ENCODE measurements at regions not wholly inside any gene's neighbourhood (a gene's known extent, or its start where the extent isn't known, plus 50 kb on each side); places are given as distances from the start of the nearest gene placed in this dataset.

DNA sequence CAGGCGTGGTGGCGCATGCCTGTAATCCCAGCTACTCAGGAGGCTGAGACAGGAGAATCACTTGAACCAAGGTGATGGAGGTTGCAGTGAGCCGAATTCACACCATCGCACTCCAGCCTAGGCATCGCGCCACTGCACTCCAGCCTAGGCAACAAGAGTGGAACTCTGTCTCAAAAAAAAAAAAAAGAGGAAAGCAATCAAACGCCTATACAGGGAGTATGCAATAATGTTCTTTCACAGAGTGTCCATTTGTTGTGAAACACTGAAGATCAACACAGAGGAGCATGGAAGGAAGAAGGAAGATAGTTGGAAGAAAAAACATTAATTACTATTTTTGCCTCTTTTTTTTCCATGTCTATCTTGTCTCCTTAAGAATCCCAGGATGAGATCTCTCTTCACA, 113.4 kb downstream of the FBXO8 start:
- TF ChIP-seq EZH2 (IDR thresholded peaks at IDR 0.05; ENCODE audit: insufficient read depth, poor library complexity, severe bottlenecking): no peak
- TF ChIP-seq EZH2phosphoT487 (IDR thresholded peaks at IDR 0.05; ENCODE audit: insufficient read depth, low read depth): no peak

All from GM23248 (cell line).